Esophagus (tissue), 2 donors: ENCODE measurements at regions not wholly inside any gene's neighbourhood (a gene's known extent, or its start where the extent isn't known, plus 50 kb on each side); places are given as distances from the start of the nearest gene placed in this dataset.

Source experiments
- H3K27ac ChIP-seq, 2 donors: one replicate each; pipeline ENCODE4 v1.5.1; 2013; ENCODE audit warnings: low read depth in 2 of 2, mild to moderate bottlenecking in 2 of 2, inconsistent platforms in 1 of 2, low read length in 1 of 2, moderate library complexity in 1 of 2
- H3K27me3 ChIP-seq, 2 donors: one replicate each; pipeline ENCODE4 v1.6.1; 2013; ENCODE audit warnings: low read length in 2 of 2, control low read depth in 1 of 2, mild to moderate bottlenecking in 1 of 2; ENCODE audit not compliant: insufficient read depth in 2 of 2, control insufficient read depth in 1 of 2
- H3K36me3 ChIP-seq, 2 donors: one replicate each; pipeline ENCODE4 v1.6.1; 2013; ENCODE audit warnings: low read length in 1 of 2; ENCODE audit not compliant: control insufficient read depth in 2 of 2, insufficient read depth in 2 of 2
- H3K4me1 ChIP-seq, 2 donors: one replicate each; pipeline ENCODE4 v1.6.1; 2013; ENCODE audit warnings: low read length in 1 of 2; ENCODE audit not compliant: control insufficient read depth in 2 of 2, insufficient read depth in 2 of 2
- H3K4me3 ChIP-seq, 2 donors: one replicate each; pipeline ENCODE4 v1.5.1; 2013; ENCODE audit warnings: low read length in 2 of 2, mild to moderate bottlenecking in 2 of 2, low read depth in 1 of 2, moderate library complexity in 1 of 2
- H3K9me3 ChIP-seq, 2 donors: one replicate each; pipeline ENCODE4 v1.6.1; 2013; ENCODE audit warnings: mild to moderate bottlenecking in 2 of 2, low read depth in 1 of 2, low read length in 1 of 2, moderate library complexity in 1 of 2; ENCODE audit not compliant: control insufficient read depth in 2 of 2, insufficient read depth in 1 of 2
- WGBS, 2 donors: extraction: QIAGEN DNeasy Blood & Tissue Kit; methylation state at CpG; one replicate each; pipeline ENCODE4 v1.1.7; 2013; 5-methylcytosine and 5-hydroxymethylcytosine counted together
- donor health status: healthy with polysubstance abuse.
- donor health status: Bipolar disorder and iron deficiency.

- 58 to 69% methylated on average over 2 of the region's 2 CpGs for WGBS, 2 donors
- Histone ChIP-seq H3K4me1 (no peaks in the 10 kb centered on the region), H3K36me3 (no peaks in the 10 kb centered on the region), H3K27ac (no peak overlapping the region), H3K9me3 (no peaks in the 10 kb centered on the region), H3K4me3 (no peak overlapping the region), H3K27me3 (no peaks in the 10 kb centered on the region)
Measured at GRCh38 chr1:221171768-221172167, 292.5 kb downstream of the HLX start.

GRCh38 chr1:221172841-221173240, 293.6 kb downstream of the HLX start:
- H3K27me3 ChIP-seq, result no peaks in the 10 kb centered on the region
- 78 to 88% methylated on average over 1 of the region's 1 CpG for WGBS, 2 donors
- no peak overlapping the region for H3K27ac ChIP-seq
- H3K9me3 ChIP-seq, result no peaks in the 10 kb centered on the region
- H3K4me3 ChIP-seq, result no peak overlapping the region
- H3K4me1 ChIP-seq, result no peaks in the 10 kb centered on the region
- no peaks in the 10 kb centered on the region for H3K36me3 ChIP-seq

GRCh38 chr1:221174330-221174993, 295.2 kb downstream of the HLX start:
- 51 to 52% methylated on average over 8 of the region's 8 CpGs for WGBS, 2 donors
- Histone ChIP-seq H3K36me3 (no peaks in the 10 kb centered on the region), H3K4me1 (no peaks in the 10 kb centered on the region), H3K27ac (no peak overlapping the region), H3K4me3 (no peak overlapping the region), H3K9me3 (no peaks in the 10 kb centered on the region), H3K27me3 (no peaks in the 10 kb centered on the region)

- H3K36me3 ChIP-seq, result no peaks in the 10 kb centered on the region
Measured at GRCh38 chr1:221175249-221175648, 296.0 kb downstream of the HLX start.

GRCh38 chr1:221180704-221181368, 301.6 kb downstream of the HLX start:
- Histone ChIP-seq H3K4me3 (no peak overlapping the region), H3K36me3 (no peaks in the 10 kb centered on the region), H3K4me1 (no peaks in the 10 kb centered on the region), H3K27me3 (no peaks in the 10 kb centered on the region), H3K27ac (no peak overlapping the region), H3K9me3 (no peaks in the 10 kb centered on the region)
- WGBS, 2 donors, result 83 to 86% methylated on average over 1 of the region's 1 CpG

More at GRCh38 chr1:221175249-221175648, 296.0 kb downstream of the HLX start:
- no peaks in the 10 kb centered on the region for H3K27me3 ChIP-seq
- H3K4me1 ChIP-seq, result no peaks in the 10 kb centered on the region
- no peak overlapping the region for H3K4me3 ChIP-seq
- no peaks in the 10 kb centered on the region for H3K9me3 ChIP-seq
- 80 to 85% methylated on average over 2 of the region's 2 CpGs for WGBS, 2 donors
- H3K27ac ChIP-seq, result no peak overlapping the region

GRCh38 chr1:221182791-221183533, 303.7 kb downstream of the HLX start:
- H3K4me3 ChIP-seq, result no peak overlapping the region
- H3K9me3 ChIP-seq, result no peaks in the 10 kb centered on the region
- no peaks in the 10 kb centered on the region for H3K36me3 ChIP-seq
- no peaks in the 10 kb centered on the region for H3K27me3 ChIP-seq
- no peak overlapping the region for H3K27ac ChIP-seq
- 67 to 71% methylated on average over 4 of the region's 4 CpGs for WGBS, 2 donors
- no peaks in the 10 kb centered on the region for H3K4me1 ChIP-seq

- H3K27ac ChIP-seq, result no peak overlapping the region
- 55 to 61% methylated on average over 3 of the region's 3 CpGs for WGBS, 2 donors
- H3K9me3 ChIP-seq, result no peaks in the 10 kb centered on the region
- no peaks in the 10 kb centered on the region for H3K36me3 ChIP-seq
- H3K27me3 ChIP-seq, result no peaks in the 10 kb centered on the region
- H3K4me1 ChIP-seq, result no peaks in the 10 kb centered on the region
- no peak overlapping the region for H3K4me3 ChIP-seq
Measured at GRCh38 chr1:221184131-221184794, 305.0 kb downstream of the HLX start.

- Histone ChIP-seq H3K36me3 (no peaks in the 10 kb centered on the region), H3K27ac (no peak overlapping the region), H3K9me3 (no peaks in the 10 kb centered on the region), H3K4me1 (no peaks in the 10 kb centered on the region), H3K4me3 (no peak overlapping the region), H3K27me3 (no peaks in the 10 kb centered on the region)
- 62 to 64% methylated on average over 1 of the region's 1 CpG for WGBS, 2 donors
Measured at GRCh38 chr1:221187174-221187573, 307.9 kb downstream of the HLX start.

GRCh38 chr1:221188458-221188857, 309.2 kb downstream of the HLX start:
- WGBS, 2 donors, result 87 to 92% methylated on average over 3 of the region's 3 CpGs
- H3K36me3 ChIP-seq, result no peaks in the 10 kb centered on the region
- no peaks in the 10 kb centered on the region for H3K9me3 ChIP-seq
- H3K4me3 ChIP-seq, result no peak overlapping the region
- no peaks in the 10 kb centered on the region for H3K4me1 ChIP-seq
- H3K27me3 ChIP-seq, result no peaks in the 10 kb centered on the region
- no peak overlapping the region for H3K27ac ChIP-seq
